ENCODE measurements at regions not wholly inside any gene's neighbourhood (a gene's known extent, or its start where the extent isn't known, plus 50 kb on each side); places are given as distances from the start of the nearest gene placed in this dataset.
A peak's percentile ranks its signal among the peaks of the same experiment; 100 is the strongest.

GRCh38 chr16:85346404-85347212, 234.3 kb upstream of the CIBAR2 start:
- DNase-seq (ENCODE audit: low read depth), result no peak

GRCh38 chr16:85347213-85347591, 234.9 kb upstream of the CIBAR2 start:
- no peak for DNase-seq (ENCODE audit: low read depth)

GRCh38 chr16:85348065-85348840, 236.0 kb upstream of the CIBAR2 start:
- no peak for DNase-seq (ENCODE audit: low read depth)

- DNase-seq (ENCODE audit: low read depth), result no peak
These were observed 236.7 kb upstream of the CIBAR2 start for GRCh38 chr16:85348911-85349334.

- no peak for DNase-seq (ENCODE audit: low read depth)
These were observed 237.3 kb upstream of the CIBAR2 start for GRCh38 chr16:85349365-85350145.

GRCh38 chr16:85350146-85350728, 238.0 kb upstream of the CIBAR2 start:
- no peak for DNase-seq (ENCODE audit: low read depth)

GRCh38 chr16:85350973-85351372, 238.7 kb upstream of the CIBAR2 start:
- DNase-seq (ENCODE audit: low read depth), result peak; percentile 86

- no peak for DNase-seq (ENCODE audit: low read depth)
These were observed 240.7 kb upstream of the CIBAR2 start for GRCh38 chr16:85353013-85353412.

GRCh38 chr16:85353839-85354685, 241.8 kb upstream of the CIBAR2 start:
- no peak for DNase-seq (ENCODE audit: low read depth)

- DNase-seq (ENCODE audit: low read depth), result peak; percentile 57
These were observed 242.6 kb upstream of the CIBAR2 start for GRCh38 chr16:85354686-85355514.

- no peak for DNase-seq (ENCODE audit: low read depth)
These were observed 243.2 kb upstream of the CIBAR2 start for GRCh38 chr16:85355515-85355837.

- DNase-seq (ENCODE audit: low read depth), result no peak
These were observed 243.9 kb upstream of the CIBAR2 start for GRCh38 chr16:85356157-85356556.

- DNase-seq (ENCODE audit: low read depth), result no peak
These were observed 245.1 kb upstream of the CIBAR2 start for GRCh38 chr16:85357323-85357722.

- no peak for DNase-seq (ENCODE audit: low read depth)
These were observed 245.7 kb upstream of the CIBAR2 start for GRCh38 chr16:85357924-85358505.

GRCh38 chr16:85358704-85359146, 246.5 kb upstream of the CIBAR2 start:
- no peak for DNase-seq (ENCODE audit: low read depth)

- no peak for DNase-seq (ENCODE audit: low read depth)
These were observed 247.0 kb upstream of the CIBAR2 start for GRCh38 chr16:85359147-85359822.

- no peak for DNase-seq (ENCODE audit: low read depth)
These were observed 248.3 kb upstream of the CIBAR2 start for GRCh38 chr16:85360323-85361277.

- DNase-seq (ENCODE audit: low read depth), result no peak
These were observed 249.3 kb upstream of the CIBAR2 start for GRCh38 chr16:85361441-85362118.
